ENCODE measurements at regions not wholly inside any gene's neighbourhood (a gene's known extent, or its start where the extent isn't known, plus 50 kb on each side); places are given as distances from the start of the nearest gene placed in this dataset.
A peak's percentile ranks its signal among the peaks of the same experiment; 100 is the strongest.

DNA sequence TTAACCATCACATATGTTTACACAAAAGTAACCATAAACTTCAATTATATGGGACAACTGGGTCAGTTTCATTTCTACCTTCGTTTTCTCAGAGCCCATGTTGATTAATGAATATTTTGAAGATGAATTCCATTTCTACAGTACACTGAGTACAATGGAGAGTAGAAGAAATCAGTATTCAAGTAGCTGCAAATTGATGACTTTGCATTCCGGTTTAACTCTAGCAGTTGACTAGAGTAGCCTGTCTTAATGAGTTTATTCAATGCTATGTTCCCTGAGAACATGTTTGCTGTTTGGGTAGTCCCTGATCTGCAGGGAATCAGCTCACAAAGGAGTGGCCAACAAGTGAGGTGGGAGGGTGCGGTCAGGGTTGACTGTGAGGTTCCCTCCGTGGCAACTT lies 168.3 kb downstream of the TRIML1 start:
- no peaks in the 10 kb centered on the region for H3K4me1 ChIP-seq
- H3K4me3 ChIP-seq = no peak overlapping the region
- H3K4me2 ChIP-seq = no peak overlapping the region
- POLR2A ChIA-PET = no interaction called here
- ATAC-seq (no peak), FAIRE-seq (no peak), DNase-seq (ENCODE audit: low read depth in 1 of 2, low spot score in 1 of 2) (no peak)
- no peak overlapping the region for H3K27ac ChIP-seq
- H3K9me3 ChIP-seq = no peaks in the 10 kb centered on the region
- 65% methylated on average over 4 of the region's 4 CpGs for WGBS (ENCODE audit: missing lambda C conversion rate)
- CTCF ChIA-PET = no interaction called here
- TF ChIP-seq MAFK (IDR thresholded peaks at IDR 0.05; ENCODE audit: partially characterized antibody) (peak; percentile 56), HEYL (CRISPR knock-in tag; IDR thresholded peaks at IDR 0.05) (no peak)

DNA sequence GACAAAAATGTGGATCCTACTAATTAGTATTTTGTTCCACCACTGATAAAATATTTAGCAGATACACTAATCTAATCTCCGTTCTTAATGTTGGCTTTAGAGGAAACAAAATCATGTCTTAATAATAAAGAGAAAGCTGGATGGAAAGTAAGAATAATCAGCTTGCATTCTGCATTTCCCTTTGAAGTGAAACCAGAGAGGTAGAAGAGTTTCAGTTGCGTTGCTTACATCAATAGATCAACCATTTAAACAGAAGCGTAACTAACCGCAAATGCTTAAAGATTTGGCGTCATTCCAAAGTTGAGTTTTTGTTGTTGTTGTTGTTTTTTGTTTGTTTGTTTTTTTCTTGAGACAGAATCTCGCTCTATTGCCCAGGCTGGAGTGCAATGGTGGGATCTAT lies 168.9 kb downstream of the TRIML1 start:
- FAIRE-seq = no peak
- H3K4me1 ChIP-seq = no peaks in the 10 kb centered on the region
- no peak overlapping the region for H3K27ac ChIP-seq
- DNase-seq (ENCODE audit: low read depth in 1 of 2, low spot score in 1 of 2) = no peak
- no peaks in the 10 kb centered on the region for H3K9me3 ChIP-seq
- H3K4me2 ChIP-seq = no peak overlapping the region
- 88% methylated on average over 6 of the region's 6 CpGs for WGBS (ENCODE audit: missing lambda C conversion rate)
- no peak for ATAC-seq
- H3K4me3 ChIP-seq = no peak overlapping the region
- TF ChIP-seq EP300 (IDR thresholded peaks at IDR 0.05) (no peak), TP53 (CRISPR knock-in tag; IDR thresholded peaks at IDR 0.05) (no peak), ESRRA (IDR thresholded peaks at IDR 0.05; ENCODE audit: borderline replicate concordance, low read length) (no peak), CBX2 (IDR thresholded peaks at IDR 0.05; ENCODE audit: borderline replicate concordance, low read depth) (no peak), NFE2L2 (conservative IDR thresholded peaks at IDR 0.05; ENCODE audit: low read length) (no peak), MAZ (IDR thresholded peaks at IDR 0.05; ENCODE audit: borderline replicate concordance, low read depth, low read length) (no peak)
- ChIA-PET CTCF (interaction anchor here (0.6 kb wide), 1 partner anchor 36 kb away, joined by 3 read pairs; no protein-coding TSS in a partner anchor), POLR2A (no interaction called here)

DNA sequence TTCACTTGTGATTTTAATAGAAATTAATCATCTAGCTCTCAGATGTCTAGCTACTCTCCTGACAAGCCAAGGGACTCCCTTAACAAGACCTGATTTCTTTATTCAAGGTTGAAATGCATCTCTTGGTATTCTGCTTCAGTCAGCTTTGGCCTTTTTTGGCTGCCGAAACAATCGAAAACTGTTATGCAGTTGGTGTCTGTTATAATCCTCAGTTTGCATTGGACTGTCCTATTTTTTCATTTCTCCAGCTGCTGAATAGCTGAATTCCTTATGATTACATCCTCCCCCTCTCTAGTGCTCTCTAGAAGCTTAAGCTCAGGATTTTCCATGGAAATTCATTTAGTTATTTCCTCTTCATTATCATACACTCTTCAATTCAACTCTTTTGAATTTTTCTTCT lies 177.2 kb downstream of the TRIML1 start:
- Histone ChIP-seq H3K27ac (no peak overlapping the region), H3K4me2 (no peak overlapping the region), H3K4me3 (no peak overlapping the region), H3K9me3 (no peaks in the 10 kb centered on the region), H3K4me1 (no peaks in the 10 kb centered on the region)
- ChIA-PET CTCF (no interaction called here), POLR2A (no interaction called here)
- TF ChIP-seq ZFP36 (IDR thresholded peaks at IDR 0.05; ENCODE audit: borderline replicate concordance, partially characterized antibody) (no peak), MAZ (IDR thresholded peaks at IDR 0.05; ENCODE audit: borderline replicate concordance, low read depth, low read length) (no peak), ZC3H11A (IDR thresholded peaks at IDR 0.05) (no peak), POLR2AphosphoS2 (conservative IDR thresholded peaks at IDR 0.05; ENCODE audit: low read length) (no peak), PHF8 (IDR thresholded peaks at IDR 0.05; ENCODE audit: borderline replicate concordance, low read depth) (no peak), CBX8 (IDR thresholded peaks at IDR 0.05) (no peak), HOXA7 (CRISPR knock-in tag; IDR thresholded peaks at IDR 0.05) (no peak), ZNF302 (CRISPR knock-in tag; IDR thresholded peaks at IDR 0.05) (no peak), ESRRA (IDR thresholded peaks at IDR 0.05; ENCODE audit: borderline replicate concordance, low read length) (no peak), JUN (IDR thresholded peaks at IDR 0.05) (no peak), CEBPB (IDR thresholded peaks at IDR 0.05) (no peak), RAD21 (conservative IDR thresholded peaks at IDR 0.05 in 1 of 2, IDR thresholded peaks at IDR 0.05 in 1 of 2) (no peak), EHF (CRISPR knock-in tag; IDR thresholded peaks at IDR 0.05) (no peak), RNF2 (IDR thresholded peaks at IDR 0.05; ENCODE audit: borderline replicate concordance, low read depth) (no peak), EHMT2 (IDR thresholded peaks at IDR 0.05; ENCODE audit: low read depth) (no peak), NPAS2 (CRISPR knock-in tag; IDR thresholded peaks at IDR 0.05; ENCODE audit: borderline replicate concordance) (no peak)
- TF ChIP-seq, protein P1, sequence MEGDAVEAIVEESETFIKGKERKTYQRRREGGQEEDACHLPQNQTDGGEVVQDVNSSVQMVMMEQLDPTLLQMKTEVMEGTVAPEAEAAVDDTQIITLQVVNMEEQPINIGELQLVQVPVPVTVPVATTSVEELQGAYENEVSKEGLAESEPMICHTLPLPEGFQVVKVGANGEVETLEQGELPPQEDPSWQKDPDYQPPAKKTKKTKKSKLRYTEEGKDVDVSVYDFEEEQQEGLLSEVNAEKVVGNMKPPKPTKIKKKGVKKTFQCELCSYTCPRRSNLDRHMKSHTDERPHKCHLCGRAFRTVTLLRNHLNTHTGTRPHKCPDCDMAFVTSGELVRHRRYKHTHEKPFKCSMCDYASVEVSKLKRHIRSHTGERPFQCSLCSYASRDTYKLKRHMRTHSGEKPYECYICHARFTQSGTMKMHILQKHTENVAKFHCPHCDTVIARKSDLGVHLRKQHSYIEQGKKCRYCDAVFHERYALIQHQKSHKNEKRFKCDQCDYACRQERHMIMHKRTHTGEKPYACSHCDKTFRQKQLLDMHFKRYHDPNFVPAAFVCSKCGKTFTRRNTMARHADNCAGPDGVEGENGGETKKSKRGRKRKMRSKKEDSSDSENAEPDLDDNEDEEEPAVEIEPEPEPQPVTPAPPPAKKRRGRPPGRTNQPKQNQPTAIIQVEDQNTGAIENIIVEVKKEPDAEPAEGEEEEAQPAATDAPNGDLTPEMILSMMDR (IDR thresholded peaks at IDR 0.05) = no peak
- TF ChIP-seq, protein P2, sequence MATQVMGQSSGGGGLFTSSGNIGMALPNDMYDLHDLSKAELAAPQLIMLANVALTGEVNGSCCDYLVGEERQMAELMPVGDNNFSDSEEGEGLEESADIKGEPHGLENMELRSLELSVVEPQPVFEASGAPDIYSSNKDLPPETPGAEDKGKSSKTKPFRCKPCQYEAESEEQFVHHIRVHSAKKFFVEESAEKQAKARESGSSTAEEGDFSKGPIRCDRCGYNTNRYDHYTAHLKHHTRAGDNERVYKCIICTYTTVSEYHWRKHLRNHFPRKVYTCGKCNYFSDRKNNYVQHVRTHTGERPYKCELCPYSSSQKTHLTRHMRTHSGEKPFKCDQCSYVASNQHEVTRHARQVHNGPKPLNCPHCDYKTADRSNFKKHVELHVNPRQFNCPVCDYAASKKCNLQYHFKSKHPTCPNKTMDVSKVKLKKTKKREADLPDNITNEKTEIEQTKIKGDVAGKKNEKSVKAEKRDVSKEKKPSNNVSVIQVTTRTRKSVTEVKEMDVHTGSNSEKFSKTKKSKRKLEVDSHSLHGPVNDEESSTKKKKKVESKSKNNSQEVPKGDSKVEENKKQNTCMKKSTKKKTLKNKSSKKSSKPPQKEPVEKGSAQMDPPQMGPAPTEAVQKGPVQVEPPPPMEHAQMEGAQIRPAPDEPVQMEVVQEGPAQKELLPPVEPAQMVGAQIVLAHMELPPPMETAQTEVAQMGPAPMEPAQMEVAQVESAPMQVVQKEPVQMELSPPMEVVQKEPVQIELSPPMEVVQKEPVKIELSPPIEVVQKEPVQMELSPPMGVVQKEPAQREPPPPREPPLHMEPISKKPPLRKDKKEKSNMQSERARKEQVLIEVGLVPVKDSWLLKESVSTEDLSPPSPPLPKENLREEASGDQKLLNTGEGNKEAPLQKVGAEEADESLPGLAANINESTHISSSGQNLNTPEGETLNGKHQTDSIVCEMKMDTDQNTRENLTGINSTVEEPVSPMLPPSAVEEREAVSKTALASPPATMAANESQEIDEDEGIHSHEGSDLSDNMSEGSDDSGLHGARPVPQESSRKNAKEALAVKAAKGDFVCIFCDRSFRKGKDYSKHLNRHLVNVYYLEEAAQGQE (IDR thresholded peaks at IDR 0.05) = no peak
- TF ChIP-seq, protein P3, sequence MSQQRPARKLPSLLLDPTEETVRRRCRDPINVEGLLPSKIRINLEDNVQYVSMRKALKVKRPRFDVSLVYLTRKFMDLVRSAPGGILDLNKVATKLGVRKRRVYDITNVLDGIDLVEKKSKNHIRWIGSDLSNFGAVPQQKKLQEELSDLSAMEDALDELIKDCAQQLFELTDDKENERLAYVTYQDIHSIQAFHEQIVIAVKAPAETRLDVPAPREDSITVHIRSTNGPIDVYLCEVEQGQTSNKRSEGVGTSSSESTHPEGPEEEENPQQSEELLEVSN (IDR thresholded peaks at IDR 0.05; ENCODE audit: borderline replicate concordance, low read depth) = no peak
- WGBS (ENCODE audit: missing lambda C conversion rate) = 95% methylated on average over 2 of the region's 2 CpGs
- ATAC-seq (no peak), FAIRE-seq (no peak), DNase-seq (ENCODE audit: low read depth in 1 of 2, low spot score in 1 of 2) (no peak)

Data from A549 (cell line).